Activated naive CD4-positive, alpha-beta T cell treated with anti-CD3 and anti-CD28 coated beads, Interleukin-2, amount 50 U/mL, for 24 hours (primary cell): ENCODE measurements at regions not wholly inside any gene's neighbourhood (a gene's known extent, or its start where the extent isn't known, plus 50 kb on each side); places are given as distances from the start of the nearest gene placed in this dataset.

Experiments
- H3K27ac Mint-ChIP-seq: one replicate; pipeline ENCODE4 v1.8.0; 2021; ENCODE audit warnings: mild to moderate bottlenecking, mixed read lengths
- H3K27me3 Mint-ChIP-seq: one replicate; pipeline ENCODE4 v1.8.0; 2021; ENCODE audit warnings: mixed read lengths
- H3K36me3 Mint-ChIP-seq: one replicate; pipeline ENCODE4 v1.8.0; 2021; ENCODE audit warnings: mixed read lengths
- H3K4me1 Mint-ChIP-seq: one replicate; pipeline ENCODE4 v1.8.0; 2021; ENCODE audit warnings: mixed read lengths
- H3K4me3 Mint-ChIP-seq: one replicate; pipeline ENCODE4 v1.8.0; 2021; ENCODE audit warnings: mild to moderate bottlenecking, mixed read lengths
- H3K9me3 Mint-ChIP-seq: one replicate; pipeline ENCODE4 v1.8.0; 2021; ENCODE audit warnings: mixed read lengths

GRCh38 chr11:123378096-123378495, 52.0 kb upstream of the GRAMD1B start:
- H3K4me3 Mint-ChIP-seq = no peak overlapping the region
- no peak overlapping the region for H3K27ac Mint-ChIP-seq
- no peaks in the 10 kb centered on the region for H3K27me3 Mint-ChIP-seq
- H3K36me3 Mint-ChIP-seq = no peaks in the 10 kb centered on the region
- peaks cover 10% of the 10 kb centered on the region for H3K4me1 Mint-ChIP-seq
- no peaks in the 10 kb centered on the region for H3K9me3 Mint-ChIP-seq

DNA sequence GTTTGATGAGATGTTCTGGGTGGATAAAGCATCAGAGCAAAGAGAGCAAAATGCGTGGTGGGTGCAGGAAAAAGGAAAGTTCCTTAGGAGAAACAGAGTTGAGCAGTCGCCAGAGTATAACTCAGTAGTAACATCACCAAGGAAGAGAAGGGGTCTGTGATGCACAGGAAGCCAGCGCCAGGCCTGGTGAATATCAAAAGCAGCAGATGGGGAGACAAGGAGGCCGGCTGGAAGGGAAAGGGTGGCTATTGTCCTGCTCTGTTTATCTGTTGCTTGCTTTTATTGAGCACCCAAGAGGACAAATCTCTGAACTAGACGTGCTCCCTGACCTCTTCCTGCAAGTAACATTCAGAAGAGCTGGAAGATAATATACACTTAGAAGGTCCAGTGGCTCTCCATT, 52.7 kb upstream of the GRAMD1B start:
- H3K4me1 Mint-ChIP-seq = peaks cover 7% of the 10 kb centered on the region
- no peaks in the 10 kb centered on the region for H3K36me3 Mint-ChIP-seq
- no peak overlapping the region for H3K27ac Mint-ChIP-seq
- H3K9me3 Mint-ChIP-seq = no peaks in the 10 kb centered on the region
- no peaks in the 10 kb centered on the region for H3K27me3 Mint-ChIP-seq
- H3K4me3 Mint-ChIP-seq = no peak overlapping the region

GRCh38 chr11:123375832-123376231, 54.2 kb upstream of the GRAMD1B start:
- Mint-ChIP-seq H3K27ac (no peak overlapping the region), H3K27me3 (no peaks in the 10 kb centered on the region), H3K9me3 (no peaks in the 10 kb centered on the region), H3K4me3 (no peak overlapping the region), H3K36me3 (no peaks in the 10 kb centered on the region), H3K4me1 (no peaks in the 10 kb centered on the region)

- Mint-ChIP-seq H3K4me3 (no peak overlapping the region), H3K27ac (no peak overlapping the region), H3K4me1 (no peaks in the 10 kb centered on the region), H3K36me3 (no peaks in the 10 kb centered on the region), H3K27me3 (no peaks in the 10 kb centered on the region), H3K9me3 (no peaks in the 10 kb centered on the region)
These were observed 55.5 kb upstream of the GRAMD1B start for GRCh38 chr11:123374622-123374968.

GRCh38 chr11:123373754-123374621, 56.1 kb upstream of the GRAMD1B start:
- H3K27me3 Mint-ChIP-seq = no peaks in the 10 kb centered on the region

DNA sequence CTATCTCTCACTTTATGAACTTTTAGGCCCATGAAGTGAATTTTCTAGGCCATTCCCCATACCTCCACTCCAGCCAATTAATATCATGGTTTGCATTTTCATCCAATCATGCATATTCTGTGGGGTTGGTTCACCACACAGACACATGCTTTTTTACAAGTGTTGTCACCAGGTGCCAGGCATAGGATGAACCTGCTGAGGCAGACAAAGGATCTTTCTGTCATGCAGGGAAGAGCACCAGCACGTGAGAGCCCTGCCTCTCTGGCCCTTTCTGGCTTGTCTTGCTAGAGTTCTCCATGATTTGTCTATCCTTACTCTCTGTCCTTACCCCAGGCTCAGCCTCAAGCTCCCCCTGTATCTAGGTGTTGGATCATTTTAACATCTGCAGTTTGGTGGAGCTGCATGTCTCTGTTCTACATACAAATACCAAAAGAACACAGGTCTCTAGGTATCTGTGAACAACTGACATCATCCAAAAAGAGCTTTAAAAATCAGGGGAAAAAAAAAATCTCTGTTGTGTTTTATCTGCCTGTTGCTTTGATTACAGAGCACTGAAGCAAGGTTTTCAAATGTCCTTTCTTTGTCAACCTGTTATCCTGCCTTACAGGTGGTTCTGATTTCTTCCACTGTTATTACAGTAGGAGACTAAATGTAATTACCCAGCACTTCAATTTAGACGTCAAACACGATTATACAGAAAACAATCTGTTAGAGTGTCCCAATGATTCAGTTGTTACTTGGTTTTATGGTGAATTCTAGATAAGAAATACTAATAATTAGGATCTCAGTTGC, 58.4 kb upstream of the GRAMD1B start:
- no peaks in the 10 kb centered on the region for H3K9me3 Mint-ChIP-seq
- H3K27ac Mint-ChIP-seq = no peak overlapping the region
- H3K4me3 Mint-ChIP-seq = no peak overlapping the region
- H3K4me1 Mint-ChIP-seq = no peaks in the 10 kb centered on the region
- H3K27me3 Mint-ChIP-seq = peaks cover 7% of the 10 kb centered on the region
- H3K36me3 Mint-ChIP-seq = no peaks in the 10 kb centered on the region

More at GRCh38 chr11:123373754-123374621, 56.1 kb upstream of the GRAMD1B start:
- no peak overlapping the region for H3K4me3 Mint-ChIP-seq
- H3K4me1 Mint-ChIP-seq = no peaks in the 10 kb centered on the region
- H3K36me3 Mint-ChIP-seq = no peaks in the 10 kb centered on the region
- no peak overlapping the region for H3K27ac Mint-ChIP-seq
- no peaks in the 10 kb centered on the region for H3K9me3 Mint-ChIP-seq

- H3K27me3 Mint-ChIP-seq = peaks cover 8% of the 10 kb centered on the region
- no peak overlapping the region for H3K4me3 Mint-ChIP-seq
- H3K27ac Mint-ChIP-seq = peak overlapping the region; percentile 14
- no peaks in the 10 kb centered on the region for H3K4me1 Mint-ChIP-seq
- no peaks in the 10 kb centered on the region for H3K36me3 Mint-ChIP-seq
- H3K9me3 Mint-ChIP-seq = no peaks in the 10 kb centered on the region
These were observed 63.1 kb upstream of the GRAMD1B start for GRCh38 chr11:123366924-123367323.

- H3K27me3 Mint-ChIP-seq = peaks cover 12% of the 10 kb centered on the region
These were observed 64.1 kb upstream of the GRAMD1B start for GRCh38 chr11:123365955-123366354.

DNA sequence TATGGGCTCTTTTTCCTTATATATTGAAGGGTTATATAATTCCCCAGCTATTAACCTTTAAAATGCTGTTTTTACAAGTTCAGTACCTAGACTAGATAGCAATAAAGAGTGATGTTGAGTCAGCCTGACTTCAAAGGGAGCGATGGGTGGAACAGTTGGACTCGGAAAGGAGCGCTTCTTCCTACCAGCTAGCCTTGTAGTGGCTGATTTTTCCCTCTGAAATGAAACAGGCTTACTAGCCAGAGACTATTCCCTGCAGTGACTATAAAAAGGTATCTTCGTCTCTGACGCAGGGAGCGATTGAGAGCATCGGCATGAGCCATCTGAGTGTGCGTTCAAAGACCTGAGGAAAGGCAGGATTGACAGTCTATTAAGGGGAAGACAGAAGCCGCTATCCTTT, 66.0 kb upstream of the GRAMD1B start:
- Mint-ChIP-seq H3K4me1 (no peaks in the 10 kb centered on the region), H3K4me3 (no peak overlapping the region), H3K27me3 (peaks cover 20% of the 10 kb centered on the region), H3K9me3 (no peaks in the 10 kb centered on the region), H3K27ac (no peak overlapping the region), H3K36me3 (no peaks in the 10 kb centered on the region)

More at GRCh38 chr11:123365955-123366354, 64.1 kb upstream of the GRAMD1B start:
- H3K36me3 Mint-ChIP-seq = no peaks in the 10 kb centered on the region
- no peak overlapping the region for H3K4me3 Mint-ChIP-seq
- no peaks in the 10 kb centered on the region for H3K9me3 Mint-ChIP-seq
- no peaks in the 10 kb centered on the region for H3K4me1 Mint-ChIP-seq
- no peak overlapping the region for H3K27ac Mint-ChIP-seq

GRCh38 chr11:123363556-123363955, 66.5 kb upstream of the GRAMD1B start:
- Mint-ChIP-seq H3K27ac (no peak overlapping the region), H3K9me3 (no peaks in the 10 kb centered on the region), H3K4me1 (no peaks in the 10 kb centered on the region), H3K4me3 (no peak overlapping the region), H3K36me3 (no peaks in the 10 kb centered on the region), H3K27me3 (peaks cover 22% of the 10 kb centered on the region)

DNA sequence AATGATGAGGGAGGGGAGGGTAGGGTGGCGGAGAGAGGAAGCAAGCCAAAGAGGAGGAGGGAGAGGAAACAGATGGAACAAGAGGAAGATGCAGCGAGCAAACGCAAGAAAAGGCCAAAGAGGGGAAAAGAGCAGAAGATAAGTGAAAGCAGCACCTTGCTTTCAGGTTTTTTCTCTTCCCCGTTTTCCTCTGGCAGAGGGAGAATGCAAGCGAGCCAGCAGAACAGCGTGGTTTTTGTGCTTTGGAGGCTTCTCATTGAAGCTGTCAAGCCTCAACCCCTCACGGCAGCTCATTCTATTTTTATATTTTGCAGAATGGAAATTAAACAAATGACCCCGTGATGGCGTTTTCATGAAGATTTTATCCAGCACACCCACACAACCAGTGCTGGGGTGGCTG, 67.1 kb upstream of the GRAMD1B start:
- Mint-ChIP-seq H3K4me1 (peaks cover 3% of the 10 kb centered on the region), H3K4me3 (no peak overlapping the region), H3K36me3 (no peaks in the 10 kb centered on the region), H3K9me3 (no peaks in the 10 kb centered on the region), H3K27ac (no peak overlapping the region), H3K27me3 (peaks cover 24% of the 10 kb centered on the region)

DNA sequence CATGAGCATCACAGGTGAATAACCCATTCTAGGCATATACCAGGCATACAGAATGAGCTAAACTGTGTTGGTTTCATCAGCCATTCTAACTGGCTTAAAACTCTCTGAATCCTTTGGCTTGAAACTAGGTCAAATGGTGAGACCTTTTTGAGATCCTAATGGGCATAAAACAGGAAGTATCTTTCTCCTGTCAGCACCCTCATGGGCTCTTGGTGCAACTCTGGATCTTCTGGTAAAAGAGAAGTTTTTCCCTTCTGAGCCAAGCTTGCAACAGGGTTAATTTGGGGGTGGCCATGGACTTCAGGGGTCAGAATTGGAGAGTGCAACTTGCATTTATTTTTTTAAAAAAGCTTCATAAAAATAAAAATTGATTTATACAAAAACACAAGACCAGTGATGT, 67.9 kb upstream of the GRAMD1B start:
- no peak overlapping the region for H3K27ac Mint-ChIP-seq
- H3K4me1 Mint-ChIP-seq = peaks cover 7% of the 10 kb centered on the region
- H3K27me3 Mint-ChIP-seq = peaks cover 22% of the 10 kb centered on the region
- H3K9me3 Mint-ChIP-seq = no peaks in the 10 kb centered on the region
- H3K4me3 Mint-ChIP-seq = no peak overlapping the region
- H3K36me3 Mint-ChIP-seq = no peaks in the 10 kb centered on the region

DNA sequence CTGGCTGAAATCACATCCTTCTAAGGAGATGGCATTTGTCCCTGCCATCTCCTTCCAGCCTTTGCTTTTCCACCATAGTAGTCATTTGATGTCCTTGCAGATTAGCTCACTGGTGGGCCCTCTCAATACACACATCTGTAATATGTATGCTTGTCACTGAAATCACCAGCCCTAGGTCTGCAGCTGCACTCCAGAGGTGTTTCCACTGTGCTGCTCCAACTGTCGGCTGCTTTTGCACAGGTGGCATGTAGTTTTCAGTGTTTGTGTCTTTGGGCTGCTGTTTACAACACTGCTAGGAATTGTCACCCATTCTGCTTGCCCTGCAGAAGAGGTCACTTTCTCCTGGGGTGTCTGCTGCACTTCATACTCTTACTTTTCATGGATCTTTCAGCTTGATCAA, 69.0 kb upstream of the GRAMD1B start:
- no peaks in the 10 kb centered on the region for H3K36me3 Mint-ChIP-seq
- no peaks in the 10 kb centered on the region for H3K9me3 Mint-ChIP-seq
- peaks cover 14% of the 10 kb centered on the region for H3K4me1 Mint-ChIP-seq
- no peak overlapping the region for H3K4me3 Mint-ChIP-seq
- H3K27ac Mint-ChIP-seq = no peak overlapping the region
- H3K27me3 Mint-ChIP-seq = peaks cover 24% of the 10 kb centered on the region

- H3K4me1 Mint-ChIP-seq = peaks cover 14% of the 10 kb centered on the region
- no peaks in the 10 kb centered on the region for H3K36me3 Mint-ChIP-seq
- H3K27ac Mint-ChIP-seq = peak overlapping the region; percentile 57
- peaks cover 25% of the 10 kb centered on the region for H3K27me3 Mint-ChIP-seq
- H3K4me3 Mint-ChIP-seq = no peak overlapping the region
- no peaks in the 10 kb centered on the region for H3K9me3 Mint-ChIP-seq
These were observed 69.7 kb upstream of the GRAMD1B start for GRCh38 chr11:123360267-123360936.

- Mint-ChIP-seq H3K4me1 (peaks cover 14% of the 10 kb centered on the region), H3K27me3 (peaks cover 24% of the 10 kb centered on the region), H3K36me3 (no peaks in the 10 kb centered on the region)
These were observed 71.9 kb upstream of the GRAMD1B start for GRCh38 chr11:123357990-123358827.

More at GRCh38 chr11:123357990-123358827, 71.9 kb upstream of the GRAMD1B start:
- peak overlapping the region; percentile 63 for H3K27ac Mint-ChIP-seq
- H3K4me3 Mint-ChIP-seq = peak overlapping the region; percentile 67
- H3K9me3 Mint-ChIP-seq = no peaks in the 10 kb centered on the region
